SK-N-SH treated with all-trans-retinoic acid at 6 μM for 48 hours (cell line): ENCODE measurements at regions not wholly inside any gene's neighbourhood (a gene's known extent, or its start where the extent isn't known, plus 50 kb on each side); places are given as distances from the start of the nearest gene placed in this dataset.

Experiments used
- ARNTL ChIP-seq: fragments of 450-650 bp; formaldehyde crosslinking; IDR thresholded peaks from 2 replicates; pipeline ENCODE4 v1.5.0; 2020; ENCODE audit warnings: low read depth, mild to moderate bottlenecking, moderate library complexity, borderline replicate concordance
- BACH2 ChIP-seq: fragments of 250-450 bp; sonication (Bioruptor Pico); IDR thresholded peaks from 2 replicates; pipeline ENCODE4 v1.9.0; 2021; ENCODE audit warnings: mild to moderate bottlenecking, borderline replicate concordance
- CSDC2 ChIP-seq: fragments of 250-450 bp; sonication (Bioruptor Pico); IDR thresholded peaks from 2 replicates; pipeline ENCODE4 v1.5.0; 2020; ENCODE audit warnings: mild to moderate bottlenecking, moderate library complexity
- ISL1 ChIP-seq: fragments of 250-450 bp; sonication (Bioruptor Pico); IDR thresholded peaks from 2 replicates; pipeline ENCODE4 v2.1.2; 2022; ENCODE audit warnings: mild to moderate bottlenecking, moderate library complexity
- TOX ChIP-seq: fragments of 250-450 bp; sonication (Bioruptor Pico); IDR thresholded peaks from 2 replicates; pipeline ENCODE4 v1.8.0; 2021; ENCODE audit warnings: mild to moderate bottlenecking, moderate library complexity, borderline replicate concordance
- ZC3H10 ChIP-seq: fragments of 250-450 bp; sonication (Bioruptor Pico); IDR thresholded peaks from 2 replicates; pipeline ENCODE4 v1.5.1; 2021; ENCODE audit warnings: mild to moderate bottlenecking, moderate library complexity
- ZFP3 ChIP-seq: fragments of 250-450 bp; sonication (Bioruptor Pico); IDR thresholded peaks from 2 replicates; pipeline ENCODE4 v1.5.0; 2020; ENCODE audit warnings: mild to moderate bottlenecking, moderate library complexity
- ZFP30 ChIP-seq: fragments of 450-650 bp; formaldehyde crosslinking; IDR thresholded peaks from 2 replicates; pipeline ENCODE4 v1.5.0; 2022; ENCODE audit warnings: mild to moderate bottlenecking, moderate library complexity
- ZNF8 ChIP-seq: fragments of 450-650 bp; formaldehyde crosslinking; IDR thresholded peaks from 2 replicates; pipeline ENCODE4 v1.5.0; 2020; ENCODE audit warnings: mild to moderate bottlenecking, moderate library complexity
- TF ChIP-seq, protein P1 (sequence below): fragments of 250-450 bp; sonication (Bioruptor Pico); IDR thresholded peaks from 2 replicates; pipeline ENCODE4 v1.8.0; 2020; ENCODE audit warnings: mild to moderate bottlenecking, moderate library complexity, borderline replicate concordance
- TF ChIP-seq, protein P2 (sequence below): fragments of 250-450 bp; sonication (Bioruptor Pico); IDR thresholded peaks from 2 replicates; pipeline ENCODE4 v1.5.1; 2020; ENCODE audit warnings: low read depth, mild to moderate bottlenecking, moderate library complexity
- TF ChIP-seq, protein P3 (sequence below): fragments of 250-450 bp; sonication (Bioruptor Pico); IDR thresholded peaks from 2 replicates; pipeline ENCODE4 v1.5.1; 2021; ENCODE audit warnings: mild to moderate bottlenecking, moderate library complexity

DNA sequence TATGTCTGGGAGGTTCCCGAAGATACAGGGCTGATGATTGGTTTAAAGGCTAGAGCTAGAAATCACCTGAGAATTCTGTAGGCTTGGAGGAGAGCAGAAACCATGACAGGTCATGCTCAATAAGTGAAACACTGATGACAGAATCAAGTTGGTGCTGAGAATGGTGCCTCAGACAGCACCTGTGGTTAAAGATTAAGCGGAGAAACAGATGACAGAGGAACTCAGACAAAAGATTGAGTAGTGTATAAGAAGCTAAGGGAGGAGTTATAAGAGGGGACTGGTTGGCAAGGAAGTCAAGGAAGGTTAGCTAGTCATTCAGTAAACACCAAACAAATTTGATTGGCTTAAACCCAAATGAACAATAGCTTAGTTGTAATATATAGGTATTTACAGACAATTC, 385.4 kb upstream of the CNKSR2 start:
- TF ChIP-seq, protein P1, sequence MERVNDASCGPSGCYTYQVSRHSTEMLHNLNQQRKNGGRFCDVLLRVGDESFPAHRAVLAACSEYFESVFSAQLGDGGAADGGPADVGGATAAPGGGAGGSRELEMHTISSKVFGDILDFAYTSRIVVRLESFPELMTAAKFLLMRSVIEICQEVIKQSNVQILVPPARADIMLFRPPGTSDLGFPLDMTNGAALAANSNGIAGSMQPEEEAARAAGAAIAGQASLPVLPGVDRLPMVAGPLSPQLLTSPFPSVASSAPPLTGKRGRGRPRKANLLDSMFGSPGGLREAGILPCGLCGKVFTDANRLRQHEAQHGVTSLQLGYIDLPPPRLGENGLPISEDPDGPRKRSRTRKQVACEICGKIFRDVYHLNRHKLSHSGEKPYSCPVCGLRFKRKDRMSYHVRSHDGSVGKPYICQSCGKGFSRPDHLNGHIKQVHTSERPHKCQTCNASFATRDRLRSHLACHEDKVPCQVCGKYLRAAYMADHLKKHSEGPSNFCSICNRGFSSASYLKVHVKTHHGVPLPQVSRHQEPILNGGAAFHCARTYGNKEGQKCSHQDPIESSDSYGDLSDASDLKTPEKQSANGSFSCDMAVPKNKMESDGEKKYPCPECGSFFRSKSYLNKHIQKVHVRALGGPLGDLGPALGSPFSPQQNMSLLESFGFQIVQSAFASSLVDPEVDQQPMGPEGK (CRISPR knock-in tag) = no peak
- TF ChIP-seq ZNF8 (CRISPR knock-in tag) = no peak
- TF ChIP-seq ZFP3 = no peak
- TF ChIP-seq, protein P2, sequence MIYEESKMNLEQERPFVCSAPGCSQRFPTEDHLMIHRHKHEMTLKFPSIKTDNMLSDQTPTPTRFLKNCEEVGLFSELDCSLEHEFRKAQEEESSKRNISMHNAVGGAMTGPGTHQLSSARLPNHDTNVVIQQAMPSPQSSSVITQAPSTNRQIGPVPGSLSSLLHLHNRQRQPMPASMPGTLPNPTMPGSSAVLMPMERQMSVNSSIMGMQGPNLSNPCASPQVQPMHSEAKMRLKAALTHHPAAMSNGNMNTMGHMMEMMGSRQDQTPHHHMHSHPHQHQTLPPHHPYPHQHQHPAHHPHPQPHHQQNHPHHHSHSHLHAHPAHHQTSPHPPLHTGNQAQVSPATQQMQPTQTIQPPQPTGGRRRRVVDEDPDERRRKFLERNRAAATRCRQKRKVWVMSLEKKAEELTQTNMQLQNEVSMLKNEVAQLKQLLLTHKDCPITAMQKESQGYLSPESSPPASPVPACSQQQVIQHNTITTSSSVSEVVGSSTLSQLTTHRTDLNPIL = no peak
- TF ChIP-seq, protein P3, sequence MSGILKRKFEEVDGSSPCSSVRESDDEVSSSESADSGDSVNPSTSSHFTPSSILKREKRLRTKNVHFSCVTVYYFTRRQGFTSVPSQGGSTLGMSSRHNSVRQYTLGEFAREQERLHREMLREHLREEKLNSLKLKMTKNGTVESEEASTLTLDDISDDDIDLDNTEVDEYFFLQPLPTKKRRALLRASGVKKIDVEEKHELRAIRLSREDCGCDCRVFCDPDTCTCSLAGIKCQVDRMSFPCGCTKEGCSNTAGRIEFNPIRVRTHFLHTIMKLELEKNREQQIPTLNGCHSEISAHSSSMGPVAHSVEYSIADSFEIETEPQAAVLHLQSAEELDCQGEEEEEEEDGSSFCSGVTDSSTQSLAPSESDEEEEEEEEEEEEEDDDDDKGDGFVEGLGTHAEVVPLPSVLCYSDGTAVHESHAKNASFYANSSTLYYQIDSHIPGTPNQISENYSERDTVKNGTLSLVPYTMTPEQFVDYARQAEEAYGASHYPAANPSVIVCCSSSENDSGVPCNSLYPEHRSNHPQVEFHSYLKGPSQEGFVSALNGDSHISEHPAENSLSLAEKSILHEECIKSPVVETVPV (CRISPR knock-in tag) = no peak
- TF ChIP-seq CSDC2 (CRISPR knock-in tag) = no peak
- TF ChIP-seq ARNTL (CRISPR knock-in tag) = no peak
- TF ChIP-seq BACH2 (CRISPR knock-in tag) = no peak
- TF ChIP-seq TOX (CRISPR knock-in tag) = no peak
- no peak for TF ChIP-seq ISL1 (CRISPR knock-in tag)
- no peak for TF ChIP-seq ZFP30
- TF ChIP-seq ZC3H10 (CRISPR knock-in tag) = no peak
